Fibroblast of the aortic adventitia (primary cell): ENCODE measurements at regions not wholly inside any gene's neighbourhood (a gene's known extent, or its start where the extent isn't known, plus 50 kb on each side); places are given as distances from the start of the nearest gene placed in this dataset.

ENCODE experiments used
- DNase-seq: peaks from one replicate; pipeline ENCODE4 v3.0.0-alpha.2; 2010; ENCODE audit warnings: low read depth
- H3K4me3 ChIP-seq: 2 replicates; pipeline ENCODE4 v1.5.1; 2011; ENCODE audit warnings: low read depth, mild to moderate bottlenecking, control low read depth, low read length, moderate library complexity
- CTCF ChIP-seq: IDR thresholded peaks from 2 replicates; pipeline ENCODE4 v1.5.1; 2011; ENCODE audit warnings: mild to moderate bottlenecking, low read length, control low read depth, inconsistent platforms; ENCODE audit not compliant: insufficient read depth

- no peak for TF ChIP-seq CTCF
- no peak for DNase-seq
- H3K4me3 ChIP-seq: no peak overlapping the region
Measured at GRCh38 chr6:113487489-113488058, 369.6 kb upstream of the MARCKS start.

GRCh38 chr6:113488061-113488460 lies 369.1 kb upstream of the MARCKS start:
- no peak for TF ChIP-seq CTCF
- peak; percentile 27 for DNase-seq
- H3K4me3 ChIP-seq: no peak overlapping the region

- no peak overlapping the region for H3K4me3 ChIP-seq
- TF ChIP-seq CTCF: no peak
- peak; percentile 32 for DNase-seq
Measured at GRCh38 chr6:113488812-113489685, 368.1 kb upstream of the MARCKS start.

GRCh38 chr6:113489952-113490746 lies 367.0 kb upstream of the MARCKS start:
- peak; percentile 39 for DNase-seq
- no peak overlapping the region for H3K4me3 ChIP-seq

GRCh38 chr6:113491376-113491775 lies 365.8 kb upstream of the MARCKS start:
- no peak overlapping the region for H3K4me3 ChIP-seq
- no peak for DNase-seq
- no peak for TF ChIP-seq CTCF

More at GRCh38 chr6:113489952-113490746, 367.0 kb upstream of the MARCKS start:
- no peak for TF ChIP-seq CTCF

- H3K4me3 ChIP-seq: no peak overlapping the region
- DNase-seq: no peak
- TF ChIP-seq CTCF: no peak
Measured at GRCh38 chr6:113493991-113494390, 363.2 kb upstream of the MARCKS start.
